ENCODE measurements at regions not wholly inside any gene's neighbourhood (a gene's known extent, or its start where the extent isn't known, plus 50 kb on each side); places are given as distances from the start of the nearest gene placed in this dataset.

DNA sequence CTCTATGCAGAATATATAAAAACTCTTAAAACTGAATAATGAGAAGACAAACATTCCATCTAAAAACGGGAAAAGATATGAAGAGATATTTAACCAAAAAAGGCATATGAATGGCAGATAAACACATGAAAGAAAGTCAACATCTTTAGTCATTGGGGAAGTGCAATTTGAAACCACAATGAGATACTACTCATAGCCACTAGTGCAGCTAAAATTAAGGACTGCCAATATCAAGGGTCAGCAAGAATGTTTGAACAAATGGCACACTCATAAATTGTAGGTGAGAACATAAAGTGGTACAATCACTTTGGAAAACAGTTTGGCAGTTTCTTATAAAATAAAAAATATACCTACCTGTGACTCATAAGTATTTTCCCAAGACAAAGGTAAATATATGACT, 534.9 kb upstream of the DIPK2B start:
- peaks cover 8% of the 10 kb centered on the region for H3K9me3 Mint-ChIP-seq (ENCODE audit: unreplicated experiment)
- H3K27ac Mint-ChIP-seq (ENCODE audit: low read depth, unreplicated experiment) = no peak overlapping the region
- no TSS peak for BruUV-seq (replicated peaks)
- peaks cover 6% of the 10 kb centered on the region for H3K36me3 Mint-ChIP-seq (ENCODE audit: insufficient read depth, unreplicated experiment)
- DNase-seq (ENCODE audit: unreplicated experiment) = no peak
- CTCF ChIA-PET = no interaction called here
- H3K27me3 Mint-ChIP-seq (ENCODE audit: insufficient read depth, unreplicated experiment) = peaks cover 20% of the 10 kb centered on the region
- POLR2A ChIA-PET = interaction anchor here (1.1 kb wide), 1 partner anchor 68 kb away, joined by 4 read pairs; no protein-coding TSS in a partner anchor
- intact Hi-C loops (cut with micrococcal nuclease) = no loop called here
- TF ChIP-seq, protein P1, sequence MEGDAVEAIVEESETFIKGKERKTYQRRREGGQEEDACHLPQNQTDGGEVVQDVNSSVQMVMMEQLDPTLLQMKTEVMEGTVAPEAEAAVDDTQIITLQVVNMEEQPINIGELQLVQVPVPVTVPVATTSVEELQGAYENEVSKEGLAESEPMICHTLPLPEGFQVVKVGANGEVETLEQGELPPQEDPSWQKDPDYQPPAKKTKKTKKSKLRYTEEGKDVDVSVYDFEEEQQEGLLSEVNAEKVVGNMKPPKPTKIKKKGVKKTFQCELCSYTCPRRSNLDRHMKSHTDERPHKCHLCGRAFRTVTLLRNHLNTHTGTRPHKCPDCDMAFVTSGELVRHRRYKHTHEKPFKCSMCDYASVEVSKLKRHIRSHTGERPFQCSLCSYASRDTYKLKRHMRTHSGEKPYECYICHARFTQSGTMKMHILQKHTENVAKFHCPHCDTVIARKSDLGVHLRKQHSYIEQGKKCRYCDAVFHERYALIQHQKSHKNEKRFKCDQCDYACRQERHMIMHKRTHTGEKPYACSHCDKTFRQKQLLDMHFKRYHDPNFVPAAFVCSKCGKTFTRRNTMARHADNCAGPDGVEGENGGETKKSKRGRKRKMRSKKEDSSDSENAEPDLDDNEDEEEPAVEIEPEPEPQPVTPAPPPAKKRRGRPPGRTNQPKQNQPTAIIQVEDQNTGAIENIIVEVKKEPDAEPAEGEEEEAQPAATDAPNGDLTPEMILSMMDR (IDR thresholded peaks at IDR 0.05; ENCODE audit: unreplicated experiment) = no peak
- H3K4me3 Mint-ChIP-seq (ENCODE audit: unreplicated experiment) = no peak overlapping the region
- H3K4me1 Mint-ChIP-seq (ENCODE audit: insufficient read depth, unreplicated experiment) = no peaks in the 10 kb centered on the region

DNA sequence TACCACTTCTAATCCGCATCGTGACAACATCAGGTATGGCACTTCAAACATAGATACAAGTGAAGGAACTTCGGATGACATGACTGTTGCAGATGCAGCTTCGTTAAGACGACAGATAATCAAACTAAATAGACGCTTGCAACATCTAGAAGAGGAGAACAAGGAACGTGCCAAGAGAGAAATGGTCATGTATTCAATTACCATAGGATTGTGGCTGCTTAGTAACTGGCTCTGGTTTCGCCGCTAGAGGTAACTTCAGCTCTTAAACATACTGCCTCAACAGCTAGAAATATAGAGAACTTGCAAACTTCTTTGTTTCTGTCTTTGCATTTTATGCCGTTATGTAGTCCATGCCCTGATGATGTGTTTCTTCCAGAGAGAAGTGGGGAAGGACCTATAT, 530.8 kb upstream of the DIPK2B start:
- Mint-ChIP-seq H3K27me3 (ENCODE audit: insufficient read depth, unreplicated experiment) (peaks cover 45% of the 10 kb centered on the region), H3K36me3 (ENCODE audit: insufficient read depth, unreplicated experiment) (no peaks in the 10 kb centered on the region), H3K4me3 (ENCODE audit: unreplicated experiment) (no peak overlapping the region), H3K4me1 (ENCODE audit: insufficient read depth, unreplicated experiment) (no peaks in the 10 kb centered on the region), H3K27ac (ENCODE audit: low read depth, unreplicated experiment) (no peak overlapping the region), H3K9me3 (ENCODE audit: unreplicated experiment) (peaks cover 8% of the 10 kb centered on the region)
- CTCF ChIA-PET = interaction anchor here (1.3 kb wide), 1 partner anchor 215 kb away, joined by 3 read pairs; no protein-coding TSS in a partner anchor
- intact Hi-C loops (cut with micrococcal nuclease) = no loop called here
- DNase-seq (ENCODE audit: unreplicated experiment) = no peak
- TF ChIP-seq, protein P1 (IDR thresholded peaks at IDR 0.05; ENCODE audit: unreplicated experiment) = no peak
- no TSS peak for BruUV-seq (replicated peaks)
- POLR2A ChIA-PET = interaction anchor here (1.2 to 1.7 kb wide), 2 partner anchors 10 to 216 kb away, joined by 3 to 4 read pairs; no protein-coding TSS in a partner anchor

DNA sequence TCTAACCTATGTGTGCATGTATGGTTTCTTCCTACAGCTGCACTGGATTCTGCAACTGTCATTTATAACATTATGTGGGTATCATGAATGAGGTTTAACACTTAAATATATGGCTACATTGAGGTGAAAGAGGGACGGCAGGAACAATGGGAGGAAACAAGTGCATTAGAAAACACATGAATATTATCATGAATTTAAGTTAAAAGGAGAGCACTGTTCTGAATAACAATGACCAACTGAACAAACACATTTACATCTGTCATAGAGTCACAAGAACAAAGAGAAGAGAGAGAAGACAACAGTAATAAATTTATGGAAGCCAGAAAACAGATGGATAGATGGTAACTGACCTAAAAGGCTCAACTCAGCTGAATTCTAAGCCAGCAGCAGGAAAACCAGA, 527.1 kb upstream of the DIPK2B start:
- intact Hi-C loops (cut with micrococcal nuclease) = no loop called here
- Mint-ChIP-seq H3K36me3 (ENCODE audit: insufficient read depth, unreplicated experiment) (no peaks in the 10 kb centered on the region), H3K27me3 (ENCODE audit: insufficient read depth, unreplicated experiment) (peaks cover 60% of the 10 kb centered on the region), H3K9me3 (ENCODE audit: unreplicated experiment) (no peaks in the 10 kb centered on the region), H3K27ac (ENCODE audit: low read depth, unreplicated experiment) (no peak overlapping the region), H3K4me3 (ENCODE audit: unreplicated experiment) (no peak overlapping the region), H3K4me1 (ENCODE audit: insufficient read depth, unreplicated experiment) (no peaks in the 10 kb centered on the region)
- CTCF ChIA-PET = no interaction called here
- BruUV-seq (replicated peaks) = no TSS peak
- POLR2A ChIA-PET = interaction anchor here (1.5 kb wide), 1 partner anchor 10 kb away, joined by 3 read pairs; no protein-coding TSS in a partner anchor
- TF ChIP-seq, protein P1 (IDR thresholded peaks at IDR 0.05; ENCODE audit: unreplicated experiment) = no peak
- no peak for DNase-seq (ENCODE audit: unreplicated experiment)

DNA sequence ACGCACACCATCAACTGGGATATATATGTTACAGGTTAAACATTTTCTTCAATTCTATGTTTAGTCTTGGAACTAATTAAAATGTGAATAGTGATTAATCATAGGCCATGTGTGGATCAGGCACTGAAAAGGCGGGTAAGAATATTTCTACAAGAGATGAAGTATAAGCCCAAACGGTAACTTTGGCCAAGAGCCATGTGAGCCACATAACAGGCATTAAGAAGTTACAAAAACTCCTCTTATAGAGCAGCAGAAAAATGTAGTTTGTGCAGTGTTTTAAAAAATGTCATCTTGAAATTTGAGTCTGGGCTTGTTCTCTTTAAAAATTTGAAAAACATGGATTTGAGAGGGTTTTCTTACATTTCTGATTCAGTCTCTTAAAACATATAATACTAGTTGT, 521.8 kb upstream of the DIPK2B start:
- POLR2A ChIA-PET = no interaction called here
- DNase-seq (ENCODE audit: unreplicated experiment) = no peak
- no TSS peak for BruUV-seq (replicated peaks)
- Mint-ChIP-seq H3K9me3 (ENCODE audit: unreplicated experiment) (no peaks in the 10 kb centered on the region), H3K27ac (ENCODE audit: low read depth, unreplicated experiment) (no peak overlapping the region), H3K27me3 (ENCODE audit: insufficient read depth, unreplicated experiment) (peaks cover 45% of the 10 kb centered on the region), H3K4me3 (ENCODE audit: unreplicated experiment) (no peak overlapping the region), H3K4me1 (ENCODE audit: insufficient read depth, unreplicated experiment) (no peaks in the 10 kb centered on the region), H3K36me3 (ENCODE audit: insufficient read depth, unreplicated experiment) (no peaks in the 10 kb centered on the region)
- TF ChIP-seq, protein P1 (IDR thresholded peaks at IDR 0.05; ENCODE audit: unreplicated experiment) = no peak
- intact Hi-C loops (cut with micrococcal nuclease) = no loop called here
- CTCF ChIA-PET = no interaction called here
